CD4-positive, alpha-beta T cell (primary cell): ENCODE measurements at regions not wholly inside any gene's neighbourhood (a gene's known extent, or its start where the extent isn't known, plus 50 kb on each side); places are given as distances from the start of the nearest gene placed in this dataset.
"Not testable (repeated sequence)": the region's sequence is repeated elsewhere in the genome, so short reads cannot be mapped to it uniquely, and the experiment has no call there.

Source experiments
- ATAC-seq: fragments of 200-7000 bp; cut with Tn5 transposase; one replicate; pipeline ENCODE4 v1.10.0; 2022; ENCODE audit warnings: mild to moderate bottlenecking; ENCODE audit not compliant: poor library complexity
- CTCF ChIA-PET: fragments of 350-600 bp; sonication (Branson Sonifier 250); formaldehyde crosslinking; loops from one replicate; lab custom pipeline; 2021; ENCODE audit warnings: antibody characterized with exemption, inconsistent platforms; lab: Charles Lee
- POLR2A ChIA-PET: fragments of 350-600 bp; sonication (Branson Sonifier 250); formaldehyde crosslinking; loops from one replicate; lab custom pipeline; 2021; ENCODE audit warnings: antibody characterized with exemption, inconsistent platforms; lab: Charles Lee
- DNase-seq, 14 experiments: peaks; one replicate each; pipeline ENCODE4 v3.0.0-alpha.2; 2013 to 2020; ENCODE audit warnings: mixed read lengths in 2 of 14
- H3K27ac ChIP-seq, 2 donors: one replicate each; pipeline versions ENCODE4 v1.5.1 to v1.7.0; 2013; ENCODE audit warnings: low read length in 2 of 2, low read depth in 1 of 2, mild to moderate bottlenecking in 1 of 2
- H3K27me3 ChIP-seq, 2 experiments: 1 replicate in 1 of 2; 2 replicates in 1 of 2; pipeline versions ENCODE4 v1.6.1 to v1.7.0; 2013; ENCODE audit warnings: low read length in 2 of 2, control low read depth in 1 of 2, mild to moderate bottlenecking in 1 of 2, moderate library complexity in 1 of 2; ENCODE audit not compliant: insufficient read depth in 2 of 2, control insufficient read depth in 1 of 2
- H3K36me3 ChIP-seq: one replicate; pipeline ENCODE4 v1.6.1; 2013; ENCODE audit warnings: low read length, control low read depth; ENCODE audit not compliant: insufficient read depth
- H3K4me1 ChIP-seq: one replicate; pipeline ENCODE4 v1.6.1; 2013; ENCODE audit warnings: low read length, control low read depth; ENCODE audit not compliant: insufficient read depth
- H3K4me3 ChIP-seq: one replicate; pipeline ENCODE4 v1.5.1; 2013; ENCODE audit warnings: mild to moderate bottlenecking, low read length, moderate library complexity
- H3K9me3 ChIP-seq, 2 experiments: 1 replicate in 1 of 2; 2 replicates in 1 of 2; pipeline versions ENCODE4 v1.6.1 to v1.7.0; 2013; ENCODE audit warnings: low read length in 2 of 2, mild to moderate bottlenecking in 2 of 2, control low read depth in 1 of 2, moderate library complexity in 1 of 2; ENCODE audit not compliant: control insufficient read depth in 1 of 2, insufficient read depth in 1 of 2
- H3K27ac Mint-ChIP-seq: one replicate; pipeline ENCODE4 v1.8.0; 2020; ENCODE audit warnings: mixed read lengths
- H3K27me3 Mint-ChIP-seq: one replicate; pipeline ENCODE4 v1.8.0; 2021; ENCODE audit warnings: mixed read lengths
- H3K36me3 Mint-ChIP-seq: one replicate; pipeline ENCODE4 v1.8.0; 2021; ENCODE audit warnings: low read depth, mixed read lengths
- H3K4me1 Mint-ChIP-seq: one replicate; pipeline ENCODE4 v1.8.0; 2021; ENCODE audit warnings: low read depth, mixed read lengths
- H3K4me3 Mint-ChIP-seq: one replicate; pipeline ENCODE4 v1.8.0; 2020; ENCODE audit warnings: mild to moderate bottlenecking, mixed read lengths
- H3K9me3 Mint-ChIP-seq: one replicate; pipeline ENCODE4 v1.8.0; 2020; ENCODE audit warnings: mixed read lengths
- intact Hi-C, 2 experiments: fragments of 100-400 bp; cut with DNase I in 1 of 2; cut with micrococcal nuclease in 1 of 2; formaldehyde crosslinking; loops; one replicate each; pipeline versions ENCODE4 v1.15.1 to v1.9.0; 2023 to 2025; cut with DNase I, micrococcal nuclease
- TF ChIP-seq, protein P1 (sequence below): fragments of 200-600 bp; IDR thresholded peaks from one replicate; pipeline ENCODE4 v1.8.0; 2022; ENCODE audit warnings: antibody characterized with exemption, mild to moderate bottlenecking

DNA sequence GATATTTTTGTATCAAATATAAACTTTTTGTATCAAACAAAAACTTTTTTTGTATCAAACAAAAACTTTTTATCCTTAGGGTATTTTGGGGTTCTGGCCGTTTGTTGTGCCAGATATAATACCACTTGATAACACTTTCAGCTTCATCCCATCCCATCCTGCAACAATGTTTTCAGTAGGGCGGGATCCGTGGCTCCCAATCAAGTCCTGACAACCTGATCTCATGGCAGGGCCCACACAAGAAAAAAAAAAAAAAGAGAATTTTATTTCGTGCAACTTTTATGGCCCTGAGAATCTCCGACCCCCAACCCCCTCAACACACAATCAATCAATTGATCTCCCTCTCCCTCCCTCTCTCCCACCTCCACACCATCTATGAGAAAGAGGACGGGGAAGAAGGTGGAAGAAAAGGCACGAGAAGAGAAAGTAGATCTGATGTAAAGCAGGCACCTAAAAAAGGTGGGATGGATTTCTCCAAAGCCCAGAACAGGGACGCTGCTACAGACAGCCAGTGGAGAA lies 4749.6 kb upstream of the OR11H1 start:
- Mint-ChIP-seq H3K4me1 (no peaks in the 10 kb centered on the region), H3K27me3 (no peaks in the 10 kb centered on the region), H3K36me3 (peaks cover 10% of the 10 kb centered on the region), H3K27ac (no peak overlapping the region), H3K9me3 (peaks cover 30% of the 10 kb centered on the region), H3K4me3 (no peak overlapping the region)
- H3K27me3 ChIP-seq: no peaks in the 10 kb centered on the region
- no peaks in the 10 kb centered on the region for H3K4me1 ChIP-seq
- H3K4me3 ChIP-seq: no peak overlapping the region
- intact Hi-C loops: no loop called here
- H3K9me3 ChIP-seq: peaks cover 58 to 64% of the 10 kb centered on the region in 2 experiments
- ChIA-PET CTCF (no interaction called here), POLR2A (no interaction called here)
- H3K36me3 ChIP-seq: no peaks in the 10 kb centered on the region
- TF ChIP-seq, protein P1, sequence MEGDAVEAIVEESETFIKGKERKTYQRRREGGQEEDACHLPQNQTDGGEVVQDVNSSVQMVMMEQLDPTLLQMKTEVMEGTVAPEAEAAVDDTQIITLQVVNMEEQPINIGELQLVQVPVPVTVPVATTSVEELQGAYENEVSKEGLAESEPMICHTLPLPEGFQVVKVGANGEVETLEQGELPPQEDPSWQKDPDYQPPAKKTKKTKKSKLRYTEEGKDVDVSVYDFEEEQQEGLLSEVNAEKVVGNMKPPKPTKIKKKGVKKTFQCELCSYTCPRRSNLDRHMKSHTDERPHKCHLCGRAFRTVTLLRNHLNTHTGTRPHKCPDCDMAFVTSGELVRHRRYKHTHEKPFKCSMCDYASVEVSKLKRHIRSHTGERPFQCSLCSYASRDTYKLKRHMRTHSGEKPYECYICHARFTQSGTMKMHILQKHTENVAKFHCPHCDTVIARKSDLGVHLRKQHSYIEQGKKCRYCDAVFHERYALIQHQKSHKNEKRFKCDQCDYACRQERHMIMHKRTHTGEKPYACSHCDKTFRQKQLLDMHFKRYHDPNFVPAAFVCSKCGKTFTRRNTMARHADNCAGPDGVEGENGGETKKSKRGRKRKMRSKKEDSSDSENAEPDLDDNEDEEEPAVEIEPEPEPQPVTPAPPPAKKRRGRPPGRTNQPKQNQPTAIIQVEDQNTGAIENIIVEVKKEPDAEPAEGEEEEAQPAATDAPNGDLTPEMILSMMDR: no peak
- no peak for DNase-seq
- H3K27ac ChIP-seq: no peak overlapping the region
- no peak for ATAC-seq

DNA sequence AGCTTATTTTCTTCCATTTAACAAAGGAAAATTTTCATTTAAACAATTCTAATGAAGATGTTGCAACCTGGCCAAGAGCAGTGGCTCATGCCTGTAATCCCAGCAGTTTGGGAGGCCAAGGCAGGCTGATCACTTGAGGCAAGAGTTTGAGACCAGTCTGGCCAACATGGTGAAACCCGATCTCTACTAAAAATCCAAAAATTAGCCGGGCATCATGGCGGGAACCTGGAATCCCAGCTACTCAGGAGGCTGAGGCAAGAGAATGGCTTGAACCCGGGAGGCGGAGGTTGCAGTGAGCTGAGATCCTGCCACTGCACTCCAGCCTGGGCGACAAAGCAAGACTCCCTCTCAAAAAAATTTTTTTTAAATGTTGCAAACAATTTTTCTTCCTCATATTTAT lies 4748.8 kb upstream of the OR11H1 start:
- H3K27ac ChIP-seq, H3K4me3 Mint-ChIP-seq, H3K4me3 ChIP-seq, intact Hi-C loops, H3K27ac Mint-ChIP-seq, ATAC-seq, H3K36me3 ChIP-seq, POLR2A ChIA-PET, DNase-seq, CTCF ChIA-PET, H3K27me3 ChIP-seq, H3K4me1 Mint-ChIP-seq, H3K27me3 Mint-ChIP-seq, H3K4me1 ChIP-seq: not testable (repeated sequence)
- peaks cover 10% of the 10 kb centered on the region for H3K36me3 Mint-ChIP-seq
- H3K9me3 Mint-ChIP-seq: peaks cover 32% of the 10 kb centered on the region
- H3K9me3 ChIP-seq: peaks cover 58 to 72% of the 10 kb centered on the region in 2 experiments

DNA sequence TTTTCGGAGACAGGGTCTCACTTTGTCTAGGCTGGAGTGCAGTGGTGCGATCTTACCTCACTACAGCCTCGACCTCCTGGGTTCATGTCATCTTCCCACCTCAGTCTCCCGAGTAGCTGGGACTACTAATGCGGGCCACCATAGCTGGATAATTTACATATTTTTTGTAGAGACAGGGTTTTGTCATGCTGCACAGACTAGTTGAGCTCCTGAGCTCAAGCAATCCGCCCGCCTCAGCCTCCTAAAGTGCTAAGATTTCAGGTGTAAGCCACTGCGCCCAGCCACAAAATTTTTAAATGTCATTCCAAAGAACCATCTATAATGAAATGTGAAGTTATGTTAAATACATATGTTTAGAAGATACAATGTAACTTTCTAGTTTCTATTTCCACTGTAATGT lies 4747.7 kb upstream of the OR11H1 start:
- Mint-ChIP-seq H3K27me3 (no peaks in the 10 kb centered on the region), H3K4me3 (no peak overlapping the region), H3K27ac (no peak overlapping the region), H3K4me1 (no peaks in the 10 kb centered on the region), H3K9me3 (peaks cover 34% of the 10 kb centered on the region), H3K36me3 (peaks cover 10% of the 10 kb centered on the region)
- no peak for DNase-seq
- ChIA-PET POLR2A (no interaction called here), CTCF (no interaction called here)
- Histone ChIP-seq H3K36me3 (no peaks in the 10 kb centered on the region), H3K27me3 (no peaks in the 10 kb centered on the region), H3K4me3 (no peak overlapping the region), H3K27ac (no peak overlapping the region), H3K4me1 (no peaks in the 10 kb centered on the region), H3K9me3 (peaks cover 58 to 64% of the 10 kb centered on the region in 2 experiments)
- TF ChIP-seq, protein P1: no peak
- intact Hi-C loops: no loop called here
- no peak for ATAC-seq
